ENCODE measurements at regions not wholly inside any gene's neighbourhood (a gene's known extent, or its start where the extent isn't known, plus 50 kb on each side); places are given as distances from the start of the nearest gene placed in this dataset.

DNA sequence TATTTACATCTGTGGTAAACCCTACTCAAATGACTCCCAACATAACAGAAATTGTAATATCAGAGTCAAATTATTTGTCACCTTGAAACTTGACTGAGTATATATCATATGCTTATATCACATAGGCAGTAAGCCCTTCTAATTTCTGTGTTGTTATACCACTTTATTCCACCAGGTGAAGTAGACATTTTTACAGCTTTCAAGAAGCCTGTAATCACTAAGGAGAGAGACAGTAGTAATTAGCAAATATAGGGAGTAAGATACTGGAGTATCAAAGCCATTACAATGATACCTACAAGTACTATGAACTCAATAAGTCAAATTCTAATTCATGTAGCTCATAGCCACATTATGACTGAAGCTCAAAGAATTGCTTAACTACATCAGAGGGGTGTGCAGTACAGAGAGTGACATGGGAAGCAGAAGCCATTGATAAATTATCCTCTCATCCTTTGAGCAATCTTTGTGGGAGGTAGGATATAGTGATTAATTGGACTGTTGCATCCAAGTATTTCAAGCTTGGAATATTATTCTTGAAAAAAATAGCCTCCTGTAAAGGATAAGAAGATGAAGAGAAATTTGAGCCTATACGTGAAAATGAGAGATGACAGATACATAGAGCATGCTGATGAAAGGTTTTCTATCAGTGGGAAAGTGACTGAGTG, 1005.9 kb downstream of the ZPLD1 start:
- TF ChIP-seq, protein P1, sequence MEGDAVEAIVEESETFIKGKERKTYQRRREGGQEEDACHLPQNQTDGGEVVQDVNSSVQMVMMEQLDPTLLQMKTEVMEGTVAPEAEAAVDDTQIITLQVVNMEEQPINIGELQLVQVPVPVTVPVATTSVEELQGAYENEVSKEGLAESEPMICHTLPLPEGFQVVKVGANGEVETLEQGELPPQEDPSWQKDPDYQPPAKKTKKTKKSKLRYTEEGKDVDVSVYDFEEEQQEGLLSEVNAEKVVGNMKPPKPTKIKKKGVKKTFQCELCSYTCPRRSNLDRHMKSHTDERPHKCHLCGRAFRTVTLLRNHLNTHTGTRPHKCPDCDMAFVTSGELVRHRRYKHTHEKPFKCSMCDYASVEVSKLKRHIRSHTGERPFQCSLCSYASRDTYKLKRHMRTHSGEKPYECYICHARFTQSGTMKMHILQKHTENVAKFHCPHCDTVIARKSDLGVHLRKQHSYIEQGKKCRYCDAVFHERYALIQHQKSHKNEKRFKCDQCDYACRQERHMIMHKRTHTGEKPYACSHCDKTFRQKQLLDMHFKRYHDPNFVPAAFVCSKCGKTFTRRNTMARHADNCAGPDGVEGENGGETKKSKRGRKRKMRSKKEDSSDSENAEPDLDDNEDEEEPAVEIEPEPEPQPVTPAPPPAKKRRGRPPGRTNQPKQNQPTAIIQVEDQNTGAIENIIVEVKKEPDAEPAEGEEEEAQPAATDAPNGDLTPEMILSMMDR (IDR thresholded peaks at IDR 0.05) = peak in 1 of 3 experiments; percentile 21
- TF ChIP-seq POLR2A (IDR thresholded peaks at IDR 0.05; ENCODE audit: low read depth) (no peak), EP300 (IDR thresholded peaks at IDR 0.05) (no peak), POLR2AphosphoS5 (IDR thresholded peaks at IDR 0.05) (no peak)
